ENCODE measurements at regions not wholly inside any gene's neighbourhood (a gene's known extent, or its start where the extent isn't known, plus 50 kb on each side); places are given as distances from the start of the nearest gene placed in this dataset.
"Not testable (repeated sequence)": the region's sequence is repeated elsewhere in the genome, so short reads cannot be mapped to it uniquely, and the experiment has no call there.

- in situ Hi-C loops (cut with HindIII; ENCODE audit: extremely low pct_ligation_motif_present, low pct_unique_long_range_greater_than_20kb), result no loop called here
- TF ChIP-seq NONO (IDR thresholded peaks at IDR 0.05) (no peak), NONO (CRISPR knock-in tag; conservative IDR thresholded peaks at IDR 0.05) (no peak), USF2 (IDR thresholded peaks at IDR 0.05; ENCODE audit: low read depth, low read length) (no peak), USF2 (CRISPR knock-in tag; IDR thresholded peaks at IDR 0.05; ENCODE audit: borderline replicate concordance) (no peak), SMYD3 (CRISPR knock-in tag; IDR thresholded peaks at IDR 0.05) (no peak), FOXP4 (CRISPR knock-in tag; IDR thresholded peaks at IDR 0.05) (no peak), JUND (CRISPR knock-in tag; IDR thresholded peaks at IDR 0.05) (no peak), ZSCAN29 (CRISPR knock-in tag; conservative IDR thresholded peaks at IDR 0.05) (no peak), ARHGAP35 (CRISPR knock-in tag; IDR thresholded peaks at IDR 0.05; ENCODE audit: borderline replicate concordance) (no peak), HOXA9 (CRISPR knock-in tag; IDR thresholded peaks at IDR 0.05; ENCODE audit: borderline replicate concordance) (no peak), ZNF34 (CRISPR knock-in tag; IDR thresholded peaks at IDR 0.05; ENCODE audit: borderline replicate concordance) (no peak), ATF7-NPFF (CRISPR knock-in tag; IDR thresholded peaks at IDR 0.05; ENCODE audit: low read depth) (no peak), ZNF446 (CRISPR knock-in tag; IDR thresholded peaks at IDR 0.05) (no peak), ZNF709 (CRISPR knock-in tag; IDR thresholded peaks at IDR 0.05) (no peak), CCAR2 (optimal IDR thresholded peaks at IDR 0.05; ENCODE audit: low read depth, low read length) (no peak)
- Histone ChIP-seq H3K79me2 (ENCODE audit: insufficient read depth, low read length) (no peaks in the 10 kb centered on the region), H3K27me3 (ENCODE audit: control insufficient read depth in 1 of 2, insufficient read depth in 2 of 2, low read length in 2 of 2) (no peaks in the 10 kb centered on the region), H3K4me1 (ENCODE audit: insufficient read depth, low read length) (no peaks in the 10 kb centered on the region), H3K4me2 (ENCODE audit: low read depth, low read length) (no peak overlapping the region), H3K27ac (ENCODE audit: extremely low read length, insufficient read depth, low read length) (no peak overlapping the region), H4K20me1 (ENCODE audit: insufficient read depth, low read length) (no peaks in the 10 kb centered on the region), H3K4me3 (replicated peaks in 1 of 3; ENCODE audit: insufficient read depth in 1 of 3, low read depth in 2 of 3, low read length in 3 of 3) (no peak overlapping the region), H2AFZ (ENCODE audit: low read length) (no peak overlapping the region), H3K9ac (ENCODE audit: insufficient read depth, low read depth, low read length) (no peak overlapping the region), H3K36me3 (replicated peaks in 1 of 2; ENCODE audit: control insufficient read depth in 1 of 2, insufficient read depth in 2 of 2, low read length in 2 of 2) (no peaks in the 10 kb centered on the region), H3K9me3 (ENCODE audit: low read length) (peaks cover 18% of the 10 kb centered on the region; the same call in 1 of the 2 replicates)
- ChIA-PET CTCF (ENCODE audit: low intra/inter-chr PET ratio, low total read pairs) (no interaction called here), POLR2A (no interaction called here)
- no TSS peak for BruUV-seq (replicated peaks)
- intact Hi-C loops (cut with micrococcal nuclease; ENCODE audit: unreplicated experiment), result no loop called here
- no peak for ATAC-seq
- no peak for DNase-seq (ENCODE audit: low spot score)
- no peak for FAIRE-seq
Measured at GRCh38 chr2:153536115-153536514, 57.6 kb upstream of the RPRM start.

GRCh38 chr2:153538102-153538501, 59.5 kb upstream of the RPRM start:
- H3K4me1 ChIP-seq (ENCODE audit: insufficient read depth, low read length); H3K79me2 ChIP-seq (ENCODE audit: insufficient read depth, low read length); DNase-seq (ENCODE audit: low spot score); in situ Hi-C loops (cut with HindIII; ENCODE audit: extremely low pct_ligation_motif_present, low pct_unique_long_range_greater_than_20kb); POLR2A ChIA-PET; intact Hi-C loops (cut with micrococcal nuclease; ENCODE audit: unreplicated experiment); CTCF ChIA-PET (ENCODE audit: low intra/inter-chr PET ratio, low total read pairs); H3K9ac ChIP-seq (ENCODE audit: insufficient read depth, low read depth, low read length); ATAC-seq; H3K27me3 ChIP-seq (ENCODE audit: control insufficient read depth in 1 of 2, insufficient read depth in 2 of 2, low read length in 2 of 2); H3K36me3 ChIP-seq (replicated peaks in 1 of 2; ENCODE audit: control insufficient read depth in 1 of 2, insufficient read depth in 2 of 2, low read length in 2 of 2); H2AFZ ChIP-seq (ENCODE audit: low read length); H3K4me3 ChIP-seq (replicated peaks in 1 of 3; ENCODE audit: insufficient read depth in 1 of 3, low read depth in 2 of 3, low read length in 3 of 3); H3K27ac ChIP-seq (ENCODE audit: extremely low read length, insufficient read depth, low read length); H4K20me1 ChIP-seq (ENCODE audit: insufficient read depth, low read length); BruUV-seq (replicated peaks); H3K4me2 ChIP-seq (ENCODE audit: low read depth, low read length); FAIRE-seq: not testable (repeated sequence)
- H3K9me3 ChIP-seq (ENCODE audit: low read length), result peaks cover 18% of the 10 kb centered on the region; the same call in 1 of the 2 replicates
- WGBS (ENCODE audit: low lambda C conversion rate), result no CpG with 5 or more reads among the region's 1 CpG
